Adrenal gland (tissue), 5 donors: ENCODE measurements at regions not wholly inside any gene's neighbourhood (a gene's known extent, or its start where the extent isn't known, plus 50 kb on each side); places are given as distances from the start of the nearest gene placed in this dataset.

Experiments used
- CTCF ChIP-seq, 6 experiments: fragments of 450-650 bp in 4 of 6; fragments of 200-600 bp in 2 of 6; sonication (generic) in 1 of 6; IDR thresholded peaks; 1 replicate in 5 of 6; 2 replicates in 1 of 6; pipeline versions ENCODE4 v1.5.1 to v1.8.0; 2016 to 2021; ENCODE audit warnings: antibody characterized with exemption in 6 of 6, mild to moderate bottlenecking in 2 of 6, moderate library complexity in 1 of 6
- POLR2A ChIP-seq, 2 donors: fragments of 450-650 bp; IDR thresholded peaks; one replicate each; pipeline ENCODE4 v1.6.1; 2017; ENCODE audit warnings: antibody characterized with exemption in 2 of 2, mild to moderate bottlenecking in 2 of 2, moderate library complexity in 1 of 2
- donor health status: DM: no; HTN: no; CAD: no.

GRCh38 chr12:111194703-111195051 is 174.2 kb downstream of the PHETA1 start:
- no peak for TF ChIP-seq CTCF (IDR thresholded peaks at IDR 0.05)
- no peak for TF ChIP-seq POLR2A (IDR thresholded peaks at IDR 0.05)
